HL-60/S4 treated with retinoic acid at 250 ng/mL for 4 days and 3 days (cell line): ENCODE measurements at regions not wholly inside any gene's neighbourhood (a gene's known extent, or its start where the extent isn't known, plus 50 kb on each side); places are given as distances from the start of the nearest gene placed in this dataset.

Experiments used
- in situ Hi-C: fragments of 300-500 bp; cut with MboI; formaldehyde crosslinking; loops from 2 replicates; pipeline ENCODE4 v1.7.0; 2022; ENCODE audit warnings: low sequenced_read_pairs

GRCh38 chr4:111537871-111538270, 607.4 kb upstream of the FAM241A start:
- in situ Hi-C loops: no loop called here

GRCh38 chr4:111540671-111541070, 604.6 kb upstream of the FAM241A start:
- in situ Hi-C loops: no loop called here

GRCh38 chr4:111542056-111542455, 603.2 kb upstream of the FAM241A start:
- in situ Hi-C loops: no loop called here

GRCh38 chr4:111546881-111547280, 598.4 kb upstream of the FAM241A start:
- in situ Hi-C loops: no loop called here

- in situ Hi-C loops: no loop called here
Observed at GRCh38 chr4:111556141-111556781, 589.0 kb upstream of the FAM241A start.

- in situ Hi-C loops: no loop called here
Observed at GRCh38 chr4:111556851-111557250, 588.4 kb upstream of the FAM241A start.

GRCh38 chr4:111562826-111563225, 582.4 kb upstream of the FAM241A start:
- in situ Hi-C loops: no loop called here

- in situ Hi-C loops: no loop called here
Observed at GRCh38 chr4:111572470-111572869, 572.8 kb upstream of the FAM241A start.

- in situ Hi-C loops: no loop called here
Observed at GRCh38 chr4:111573386-111573785, 571.9 kb upstream of the FAM241A start.

GRCh38 chr4:111579767-111580166, 565.5 kb upstream of the FAM241A start:
- in situ Hi-C loops: no loop called here

GRCh38 chr4:111595456-111595855, 549.8 kb upstream of the FAM241A start:
- in situ Hi-C loops: no loop called here

GRCh38 chr4:111596491-111596890, 548.8 kb upstream of the FAM241A start:
- in situ Hi-C loops: no loop called here

- in situ Hi-C loops: no loop called here
Observed at GRCh38 chr4:111601671-111602070, 543.6 kb upstream of the FAM241A start.

- in situ Hi-C loops: no loop called here
Observed at GRCh38 chr4:111602848-111603247, 542.4 kb upstream of the FAM241A start.

GRCh38 chr4:111605111-111605510, 540.1 kb upstream of the FAM241A start:
- in situ Hi-C loops: no loop called here

- in situ Hi-C loops: no loop called here
Observed at GRCh38 chr4:111610681-111611080, 534.6 kb upstream of the FAM241A start.

GRCh38 chr4:111618908-111619307, 526.3 kb upstream of the FAM241A start:
- in situ Hi-C loops: no loop called here

- in situ Hi-C loops: no loop called here
Observed at GRCh38 chr4:111628437-111628836, 516.8 kb upstream of the FAM241A start.

- in situ Hi-C loops: no loop called here
Observed at GRCh38 chr4:111630705-111631104, 514.5 kb upstream of the FAM241A start.

GRCh38 chr4:111631215-111631999, 513.8 kb upstream of the FAM241A start:
- in situ Hi-C loops: no loop called here

- in situ Hi-C loops: no loop called here
Observed at GRCh38 chr4:111632641-111633151, 512.6 kb upstream of the FAM241A start.

GRCh38 chr4:111633663-111634266, 511.5 kb upstream of the FAM241A start:
- in situ Hi-C loops: no loop called here
